B cell (primary cell): ENCODE measurements at regions not wholly inside any gene's neighbourhood (a gene's known extent, or its start where the extent isn't known, plus 50 kb on each side); places are given as distances from the start of the nearest gene placed in this dataset.

Experiments
- ATAC-seq: fragments of 200-7000 bp; cut with Tn5 transposase; one replicate; pipeline ENCODE4 v1.10.0; 2021; ENCODE audit warnings: low read depth, mild to moderate bottlenecking, moderate number of reproducible peaks, moderate library complexity
- CTCF ChIA-PET: fragments of 350-600 bp; sonication (Branson Sonifier 250); formaldehyde crosslinking; loops from one replicate; lab custom pipeline; 2021; ENCODE audit warnings: antibody characterized with exemption, inconsistent platforms; lab: Charles Lee
- POLR2A ChIA-PET: fragments of 350-600 bp; sonication (Branson Sonifier 250); formaldehyde crosslinking; loops from one replicate; lab custom pipeline; 2021; ENCODE audit warnings: antibody characterized with exemption; lab: Charles Lee
- DNase-seq: peaks from one replicate; pipeline ENCODE4 v3.0.0; 2013
- H2AFZ ChIP-seq: 2 replicates; pipeline ENCODE4 v1.6.1; 2012; ENCODE audit warnings: mild to moderate bottlenecking, low read depth, low read length; ENCODE audit not compliant: insufficient read depth, poor library complexity, severe bottlenecking
- H3K27ac ChIP-seq, 2 donors: 1 replicate in 1 of 2; 2 replicates in 1 of 2; pipeline ENCODE4 v1.5.1; 2012 to 2013; ENCODE audit warnings: low read length in 2 of 2, mild to moderate bottlenecking in 2 of 2, moderate library complexity in 1 of 2
- H3K27me3 ChIP-seq, 4 experiments: fragments of 200-600 bp in 1 of 4; sonication (generic) in 1 of 4; replicated peaks in 1 of 4; 1 replicate in 2 of 4; 2 replicates in 2 of 4; pipeline versions ENCODE4 v1.6.1 to v1.7.0; 2013 to 2016; ENCODE audit warnings: low read length in 3 of 4, mild to moderate bottlenecking in 2 of 4, mixed read lengths in 1 of 4, moderate library complexity in 1 of 4; ENCODE audit not compliant: insufficient read depth in 4 of 4, control insufficient read depth in 3 of 4; ENCODE audit errors: control extremely low read depth in 1 of 4
- H3K36me3 ChIP-seq, 2 experiments: replicated peaks in 1 of 2; 1 replicate in 1 of 2; 2 replicates in 1 of 2; pipeline versions ENCODE4 v1.6.1 to v1.7.1; 2013; ENCODE audit warnings: low read length in 1 of 2; ENCODE audit not compliant: insufficient read depth in 2 of 2, control insufficient read depth in 1 of 2; ENCODE audit errors: control extremely low read depth in 1 of 2, extremely low read depth in 1 of 2
- H3K4me1 ChIP-seq, 2 donors: fragments of 200-600 bp in 1 of 2; sonication (generic) in 1 of 2; 1 replicate in 1 of 2; 2 replicates in 1 of 2; pipeline versions ENCODE4 v1.5.1 to v1.6.1; 2013 to 2017; ENCODE audit warnings: low read length in 2 of 2; ENCODE audit not compliant: control insufficient read depth in 2 of 2, insufficient read depth in 2 of 2
- H3K4me2 ChIP-seq: replicated peaks from 2 replicates; pipeline ENCODE3; 2012; ENCODE audit warnings: mild to moderate bottlenecking, low read depth, low read length; ENCODE audit not compliant: poor library complexity, severe bottlenecking
- H3K4me3 ChIP-seq, 5 experiments: fragments of 200-600 bp in 1 of 5; sonication (generic) in 1 of 5; 1 replicate in 3 of 5; 2 replicates in 2 of 5; pipeline versions ENCODE4 v1.5.1 to v1.7.0; 2011 to 2016; ENCODE audit warnings: low read length in 4 of 5, mild to moderate bottlenecking in 4 of 5, low read depth in 2 of 5, control low read depth in 1 of 5, moderate library complexity in 1 of 5; ENCODE audit not compliant: insufficient read depth in 1 of 5; ENCODE audit errors: control extremely low read depth in 1 of 5, extremely low read depth in 1 of 5
- H3K79me2 ChIP-seq: fragments of 200-600 bp; sonication (generic); one replicate; pipeline ENCODE4 v1.6.0; 2016; ENCODE audit warnings: low read length; ENCODE audit not compliant: control insufficient read depth, insufficient read depth
- H3K9ac ChIP-seq: fragments of 200-600 bp; sonication (generic); 2 replicates; pipeline ENCODE4 v1.6.1; 2017; ENCODE audit warnings: mild to moderate bottlenecking, low read length, moderate library complexity
- H3K9me3 ChIP-seq, 3 donors: one replicate each; pipeline versions ENCODE4 v1.6.1 to v1.7.1; 2013; ENCODE audit warnings: low read length in 2 of 3; ENCODE audit not compliant: control insufficient read depth in 2 of 3, insufficient read depth in 1 of 3; ENCODE audit errors: control extremely low read depth in 1 of 3
- H4K20me1 ChIP-seq: 2 replicates; pipeline ENCODE4 v1.6.0; 2012; ENCODE audit warnings: mild to moderate bottlenecking, low read length; ENCODE audit not compliant: insufficient read depth, control insufficient read depth, poor library complexity, severe bottlenecking
- H3K27ac Mint-ChIP-seq: one replicate; pipeline ENCODE4 v1.8.0; 2021; ENCODE audit warnings: mixed read lengths
- H3K27me3 Mint-ChIP-seq: one replicate; pipeline ENCODE4 v1.8.0; 2021; ENCODE audit warnings: mixed read lengths
- H3K4me1 Mint-ChIP-seq: one replicate; pipeline ENCODE4 v1.8.0; 2021; ENCODE audit warnings: mixed read lengths
- H3K4me3 Mint-ChIP-seq: one replicate; pipeline ENCODE4 v1.8.0; 2021; ENCODE audit warnings: mixed read lengths
- H3K9me3 Mint-ChIP-seq: one replicate; pipeline ENCODE4 v1.8.0; 2022; ENCODE audit warnings: mixed read lengths; ENCODE audit not compliant: insufficient read depth
- EZH2 ChIP-seq: IDR thresholded peaks from 2 replicates; pipeline ENCODE4 v1.6.1; 2012; ENCODE audit warnings: borderline replicate concordance, low read depth, mild to moderate bottlenecking, moderate library complexity, low read length; ENCODE audit not compliant: insufficient read depth, poor library complexity, severe bottlenecking
- WGBS: methylation state at CpG from one replicate; pipeline ENCODE4 v1.1.5; 2013; ENCODE audit warnings: missing lambda C conversion rate; ENCODE audit not compliant: insufficient coverage; 5-methylcytosine and 5-hydroxymethylcytosine counted together
- intact Hi-C: fragments of 100-400 bp; cut with micrococcal nuclease; formaldehyde crosslinking; loops from one replicate; pipeline ENCODE4 v1.10.0; 2022
- TF ChIP-seq, protein P1 (sequence below): fragments of 200-600 bp; IDR thresholded peaks from one replicate; pipeline ENCODE4 v1.8.0; 2022; ENCODE audit warnings: antibody characterized with exemption, mild to moderate bottlenecking

DNA sequence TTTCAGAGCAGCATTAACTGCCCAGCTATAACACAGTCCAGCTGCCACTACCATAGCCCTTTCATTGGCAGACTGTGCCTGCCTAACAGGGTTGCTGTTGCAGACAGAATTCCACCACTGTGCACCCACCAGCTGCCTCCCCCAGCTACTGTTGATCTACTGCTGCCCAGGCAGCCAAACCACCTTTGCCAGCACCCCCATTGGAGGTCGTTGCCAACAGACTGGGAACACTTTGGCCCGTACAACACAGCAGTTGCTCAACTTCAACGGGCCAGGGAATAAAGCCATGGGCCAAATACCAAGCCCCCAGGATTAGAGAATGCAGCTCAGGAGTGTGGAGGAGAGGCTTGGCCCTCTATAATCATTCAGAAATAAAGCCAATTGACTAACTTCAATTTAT, 473.6 kb downstream of the CDH11 start:
- CTCF ChIA-PET, result no interaction called here
- no peak overlapping the region for H2AFZ ChIP-seq
- intact Hi-C loops, result no loop called here
- no peaks in the 10 kb centered on the region for H3K27me3 ChIP-seq
- no peaks in the 10 kb centered on the region for H3K79me2 ChIP-seq
- no peak for DNase-seq
- H3K9me3 ChIP-seq, result peaks cover 0 to 9% (median 0%) of the 10 kb centered on the region in 3 donors
- H3K4me3 ChIP-seq, result no peak overlapping the region
- TF ChIP-seq EZH2, result no peak
- TF ChIP-seq, protein P1, sequence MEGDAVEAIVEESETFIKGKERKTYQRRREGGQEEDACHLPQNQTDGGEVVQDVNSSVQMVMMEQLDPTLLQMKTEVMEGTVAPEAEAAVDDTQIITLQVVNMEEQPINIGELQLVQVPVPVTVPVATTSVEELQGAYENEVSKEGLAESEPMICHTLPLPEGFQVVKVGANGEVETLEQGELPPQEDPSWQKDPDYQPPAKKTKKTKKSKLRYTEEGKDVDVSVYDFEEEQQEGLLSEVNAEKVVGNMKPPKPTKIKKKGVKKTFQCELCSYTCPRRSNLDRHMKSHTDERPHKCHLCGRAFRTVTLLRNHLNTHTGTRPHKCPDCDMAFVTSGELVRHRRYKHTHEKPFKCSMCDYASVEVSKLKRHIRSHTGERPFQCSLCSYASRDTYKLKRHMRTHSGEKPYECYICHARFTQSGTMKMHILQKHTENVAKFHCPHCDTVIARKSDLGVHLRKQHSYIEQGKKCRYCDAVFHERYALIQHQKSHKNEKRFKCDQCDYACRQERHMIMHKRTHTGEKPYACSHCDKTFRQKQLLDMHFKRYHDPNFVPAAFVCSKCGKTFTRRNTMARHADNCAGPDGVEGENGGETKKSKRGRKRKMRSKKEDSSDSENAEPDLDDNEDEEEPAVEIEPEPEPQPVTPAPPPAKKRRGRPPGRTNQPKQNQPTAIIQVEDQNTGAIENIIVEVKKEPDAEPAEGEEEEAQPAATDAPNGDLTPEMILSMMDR, result no peak
- no peak overlapping the region for H3K9ac ChIP-seq
- no peak for ATAC-seq
- Mint-ChIP-seq H3K27ac (no peak overlapping the region), H3K9me3 (peaks cover 6% of the 10 kb centered on the region), H3K4me3 (no peak overlapping the region), H3K27me3 (no peaks in the 10 kb centered on the region), H3K4me1 (no peaks in the 10 kb centered on the region)
- H4K20me1 ChIP-seq, result no peaks in the 10 kb centered on the region
- H3K4me2 ChIP-seq, result no peak overlapping the region
- H3K36me3 ChIP-seq, result no peaks in the 10 kb centered on the region
- H3K27ac ChIP-seq, result no peak overlapping the region
- 20% methylated on average over 1 of the region's 3 CpGs for WGBS
- no peaks in the 10 kb centered on the region for H3K4me1 ChIP-seq
- POLR2A ChIA-PET, result no interaction called here

DNA sequence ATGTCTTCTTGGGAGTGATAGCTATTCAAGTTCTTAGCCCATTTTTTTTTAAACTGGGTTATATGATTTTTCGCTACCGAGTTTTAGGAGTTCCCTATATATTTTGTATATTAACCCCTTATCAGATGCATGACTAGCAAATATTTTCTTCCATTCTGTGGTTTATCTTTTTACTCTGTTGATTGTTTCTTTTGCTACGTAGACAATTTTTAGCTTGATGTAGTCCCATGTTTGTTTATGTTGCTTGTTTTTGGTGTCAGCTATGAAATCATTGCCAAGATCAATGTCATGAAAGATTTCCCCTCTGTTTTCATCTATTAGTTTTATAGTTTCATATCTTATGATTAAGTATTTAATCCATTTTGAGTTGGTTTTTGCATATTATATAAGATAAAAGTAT, 480.5 kb downstream of the CDH11 start:
- Histone ChIP-seq H3K27me3 (no peaks in the 10 kb centered on the region), H3K4me3 (no peak overlapping the region), H3K4me2 (no peak overlapping the region), H3K36me3 (no peaks in the 10 kb centered on the region), H3K27ac (no peak overlapping the region), H3K4me1 (no peaks in the 10 kb centered on the region), H3K9ac (no peak overlapping the region), H4K20me1 (no peaks in the 10 kb centered on the region), H3K9me3 (peaks cover 0 to 1% (median 0%) of the 10 kb centered on the region in 3 donors), H3K79me2 (no peaks in the 10 kb centered on the region), H2AFZ (no peak overlapping the region)
- intact Hi-C loops, result no loop called here
- no CpG with 5 or more reads among the region's 3 CpGs for WGBS
- no peaks in the 10 kb centered on the region for H3K27me3 Mint-ChIP-seq
- ChIA-PET POLR2A (no interaction called here), CTCF (no interaction called here)
- no peaks in the 10 kb centered on the region for H3K4me1 Mint-ChIP-seq
- no peak overlapping the region for H3K4me3 Mint-ChIP-seq
- H3K27ac Mint-ChIP-seq, result no peak overlapping the region
- H3K9me3 Mint-ChIP-seq, result peaks cover 5% of the 10 kb centered on the region
- no peak for ATAC-seq
- TF ChIP-seq, protein P1, result no peak
- no peak for TF ChIP-seq EZH2
- no peak for DNase-seq
